HepG2 (cell line): ENCODE measurements at regions not wholly inside any gene's neighbourhood (a gene's known extent, or its start where the extent isn't known, plus 50 kb on each side); places are given as distances from the start of the nearest gene placed in this dataset.

Source experiments
- AKAP8 ChIP-seq: sonication (generic); formaldehyde crosslinking; IDR thresholded peaks from 2 replicates; pipeline ENCODE4 v1.5.1; 2020; ENCODE audit warnings: mild to moderate bottlenecking, missing genetic modification reagents
- CBX5 ChIP-seq: sonication (generic); formaldehyde crosslinking; IDR thresholded peaks from 2 replicates; pipeline ENCODE4 v1.4.0; 2020; ENCODE audit warnings: missing genetic modification reagents, borderline replicate concordance
- CEBPB ChIP-seq: IDR thresholded peaks from 2 replicates; pipeline ENCODE4 v1.6.1; 2011; ENCODE audit warnings: low read depth, low read length, improper control_type of control experiment, borderline replicate concordance
- CTCF ChIP-seq: sonication (generic); formaldehyde crosslinking; IDR thresholded peaks from 2 replicates; pipeline ENCODE4 v1.5.0; 2020; ENCODE audit warnings: mild to moderate bottlenecking, missing genetic modification reagents, moderate library complexity
- ETV6 ChIP-seq: sonication (generic); formaldehyde crosslinking; conservative IDR thresholded peaks from 2 replicates; pipeline ENCODE4 v1.4.0; 2020; ENCODE audit warnings: missing genetic modification reagents
- MAFK ChIP-seq, 2 experiments: IDR thresholded peaks in 1 of 2; conservative IDR thresholded peaks in 1 of 2; 2 replicates each; pipeline ENCODE4 v1.6.1; 2011; ENCODE audit warnings: improper control_type of control experiment in 2 of 2, low read length in 2 of 2
- NFIC ChIP-seq: IDR thresholded peaks from 2 replicates; pipeline ENCODE4 v1.6.1; 2012; ENCODE audit warnings: mild to moderate bottlenecking, low read length, inconsistent platforms
- RFX3 ChIP-seq: IDR thresholded peaks from 2 replicates; pipeline ENCODE4 v1.6.1; 2016; ENCODE audit warnings: missing biosample characterization, missing genetic modification reagents
- ZBTB7A ChIP-seq: sonication (generic); formaldehyde crosslinking; IDR thresholded peaks from 2 replicates; pipeline ENCODE4 v1.8.0; 2022; ENCODE audit warnings: mild to moderate bottlenecking, missing genetic modification reagents
- ZNF556 ChIP-seq: sonication (generic); formaldehyde crosslinking; IDR thresholded peaks from 2 replicates; pipeline ENCODE4 v1.4.0; 2020; ENCODE audit warnings: mild to moderate bottlenecking, missing genetic modification reagents, borderline replicate concordance
- ZNF629 ChIP-seq: sonication (generic); formaldehyde crosslinking; conservative IDR thresholded peaks from 2 replicates; pipeline ENCODE4 v1.5.0; 2020; ENCODE audit warnings: missing genetic modification reagents
- ZNF670 ChIP-seq: sonication (generic); formaldehyde crosslinking; IDR thresholded peaks from 2 replicates; pipeline ENCODE4 v1.8.0; 2022; ENCODE audit warnings: mild to moderate bottlenecking, missing genetic modification reagents, borderline replicate concordance

GRCh38 chr18:73164430-73164829, 296.6 kb upstream of the NETO1 start:
- TF ChIP-seq ZNF670 (CRISPR knock-in tag) (no peak), ZBTB7A (CRISPR knock-in tag) (no peak), CEBPB (no peak), ZNF629 (CRISPR knock-in tag) (no peak), RFX3 (no peak), ZNF556 (CRISPR knock-in tag) (no peak), MAFK (conservative IDR thresholded peaks at IDR 0.05 in 1 of 2, IDR thresholded peaks at IDR 0.05 in 1 of 2; ENCODE audit: low read length in 2 of 2) (no peak), ETV6 (CRISPR knock-in tag) (no peak), CTCF (CRISPR knock-in tag) (no peak), AKAP8 (CRISPR knock-in tag) (no peak), NFIC (no peak), CBX5 (CRISPR knock-in tag) (no peak)
